Upper lobe of left lung (tissue), 4 donors: ENCODE measurements at regions not wholly inside any gene's neighbourhood (a gene's known extent, or its start where the extent isn't known, plus 50 kb on each side); places are given as distances from the start of the nearest gene placed in this dataset.

Experiments
- CTCF ChIP-seq, 6 experiments: fragments of 450-650 bp in 4 of 6; fragments of 200-600 bp in 2 of 6; sonication (generic) in 2 of 6; IDR thresholded peaks; one replicate each; pipeline ENCODE4 v1.5.1; 2016 to 2019; ENCODE audit warnings: antibody characterized with exemption in 6 of 6
- POLR2A ChIP-seq, 4 donors: fragments of 450-650 bp; IDR thresholded peaks; one replicate each; pipeline ENCODE4 v1.5.1; 2016 to 2017; ENCODE audit warnings: antibody characterized with exemption in 4 of 4, mild to moderate bottlenecking in 2 of 4

GRCh38 chr2:12320027-12320734, 396.6 kb upstream of the TRIB2 start:
- TF ChIP-seq CTCF (IDR thresholded peaks at IDR 0.05) (no peak), POLR2A (IDR thresholded peaks at IDR 0.05) (no peak)
